GM12891 (cell line): ENCODE measurements at regions not wholly inside any gene's neighbourhood (a gene's known extent, or its start where the extent isn't known, plus 50 kb on each side); places are given as distances from the start of the nearest gene placed in this dataset.

ENCODE experiments used
- DNase-seq: peaks from one replicate; pipeline ENCODE4 v3.0.0; 2011; ENCODE audit warnings: low spot score; ENCODE audit not compliant: insufficient read length
- FAIRE-seq: peaks from 2 replicates; lab custom pipeline; 2011; peaks lifted over from hg19 to GRCh38; lab: Jason Lieb, UNC
- PAX5 ChIP-seq: IDR thresholded peaks from 2 replicates; pipeline ENCODE4 v1.6.1; 2011; ENCODE audit warnings: low read length, moderate library complexity, mild to moderate bottlenecking; ENCODE audit not compliant: insufficient read depth, severe bottlenecking
- POLR2A ChIP-seq: IDR thresholded peaks from 2 replicates; pipeline ENCODE4 v1.6.1; 2011; ENCODE audit warnings: low read depth, low read length, control low read depth
- POLR2AphosphoS5 ChIP-seq: IDR thresholded peaks from 2 replicates; pipeline ENCODE4 v1.6.1; 2011; ENCODE audit warnings: low read depth, low read length, control low read depth
- POU2F2 ChIP-seq: IDR thresholded peaks from 2 replicates; pipeline ENCODE4 v1.6.1; 2011; ENCODE audit warnings: low read depth, mild to moderate bottlenecking, control low read depth, low read length, moderate library complexity
- SPI1 ChIP-seq: IDR thresholded peaks from 2 replicates; pipeline ENCODE4 v1.6.1; 2011; ENCODE audit warnings: low read depth, low read length, control low read depth
- TAF1 ChIP-seq: IDR thresholded peaks from 2 replicates; pipeline ENCODE4 v1.6.1; 2011; ENCODE audit warnings: low read depth, low read length, control low read depth

GRCh38 chr6:91304521-91304920 is 717.6 kb upstream of the MAP3K7 start:
- DNase-seq (no peak), FAIRE-seq (no peak)
- TF ChIP-seq PAX5 (no peak), SPI1 (no peak), POU2F2 (no peak), POLR2AphosphoS5 (no peak), POLR2A (no peak), TAF1 (no peak)

GRCh38 chr6:91303326-91303725 is 716.5 kb upstream of the MAP3K7 start:
- TF ChIP-seq POLR2A, result no peak
- no peak for TF ChIP-seq TAF1
- no peak for TF ChIP-seq SPI1
- no peak for TF ChIP-seq PAX5
- no peak for TF ChIP-seq POLR2AphosphoS5
- no peak for TF ChIP-seq POU2F2
- DNase-seq (no peak), FAIRE-seq (no peak)

- TF ChIP-seq POU2F2 (no peak), PAX5 (no peak), POLR2AphosphoS5 (no peak), SPI1 (no peak), TAF1 (no peak), POLR2A (no peak)
- no peak for DNase-seq
- no peak for FAIRE-seq
Measured at GRCh38 chr6:91299544-91300491, 712.9 kb upstream of the MAP3K7 start.

- no peak for TF ChIP-seq TAF1
- no peak for TF ChIP-seq SPI1
- TF ChIP-seq POU2F2, result no peak
- no peak for TF ChIP-seq POLR2A
- no peak for TF ChIP-seq PAX5
- TF ChIP-seq POLR2AphosphoS5, result no peak
- DNase-seq (no peak), FAIRE-seq (no peak)
Measured at GRCh38 chr6:91298543-91299145, 711.8 kb upstream of the MAP3K7 start.

- FAIRE-seq (no peak), DNase-seq (no peak)
- TF ChIP-seq POLR2A (no peak), POU2F2 (no peak), SPI1 (no peak)
Measured at GRCh38 chr6:91293395-91293794, 706.5 kb upstream of the MAP3K7 start.

GRCh38 chr6:91291071-91291470 is 704.2 kb upstream of the MAP3K7 start:
- FAIRE-seq (no peak), DNase-seq (no peak)
- TF ChIP-seq POU2F2, result no peak
- TF ChIP-seq POLR2A, result no peak
- TF ChIP-seq PAX5, result no peak
- TF ChIP-seq TAF1, result no peak
- no peak for TF ChIP-seq POLR2AphosphoS5
- TF ChIP-seq SPI1, result no peak

GRCh38 chr6:91288741-91289140 is 701.9 kb upstream of the MAP3K7 start:
- FAIRE-seq (no peak), DNase-seq (no peak)
- TF ChIP-seq POLR2A (no peak), SPI1 (no peak), PAX5 (no peak), POU2F2 (no peak), TAF1 (no peak), POLR2AphosphoS5 (no peak)

GRCh38 chr6:91281901-91282300 is 695.0 kb upstream of the MAP3K7 start:
- DNase-seq (no peak), FAIRE-seq (no peak)
- no peak for TF ChIP-seq POU2F2
- no peak for TF ChIP-seq POLR2AphosphoS5
- no peak for TF ChIP-seq TAF1
- no peak for TF ChIP-seq POLR2A
- no peak for TF ChIP-seq SPI1
- no peak for TF ChIP-seq PAX5

GRCh38 chr6:91280494-91280830 is 693.6 kb upstream of the MAP3K7 start:
- DNase-seq, result no peak
- no peak for FAIRE-seq
- no peak for TF ChIP-seq SPI1
- TF ChIP-seq POU2F2, result no peak
- no peak for TF ChIP-seq PAX5
- no peak for TF ChIP-seq TAF1
- no peak for TF ChIP-seq POLR2A
- TF ChIP-seq POLR2AphosphoS5, result no peak
